HG02973 (cell line): ENCODE measurements at regions not wholly inside any gene's neighbourhood (a gene's known extent, or its start where the extent isn't known, plus 50 kb on each side); places are given as distances from the start of the nearest gene placed in this dataset.
"Not testable (repeated sequence)": the region's sequence is repeated elsewhere in the genome, so short reads cannot be mapped to it uniquely, and the experiment has no call there.

Experiments used
- ATAC-seq: cut with Tn5 transposase; IDR thresholded peaks from one replicate; pipeline ENCODE4 v1.9.1; 2021; ENCODE audit warnings: moderate library complexity; ENCODE audit not compliant: unreplicated experiment

DNA sequence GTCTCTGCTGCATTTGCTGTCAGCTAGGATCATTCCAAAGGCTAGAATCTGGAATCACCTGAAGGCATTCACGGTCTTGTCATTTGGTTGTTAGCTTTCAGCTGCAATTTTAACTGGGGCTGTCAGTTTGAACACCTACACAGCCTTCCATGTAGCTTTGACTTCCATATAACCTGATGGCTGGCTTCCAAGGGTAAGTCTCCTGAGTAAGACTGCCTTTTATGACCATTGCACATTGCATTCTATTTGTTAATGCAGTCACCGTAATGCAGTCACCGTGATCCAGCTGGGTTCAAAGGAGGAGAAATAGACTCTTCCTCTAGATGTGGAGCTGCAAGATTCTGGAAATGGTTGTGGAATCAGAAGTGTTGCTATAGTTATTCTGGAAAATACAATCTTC is 1284.2 kb downstream of the ADGRL3 start:
- ATAC-seq, result no peak

DNA sequence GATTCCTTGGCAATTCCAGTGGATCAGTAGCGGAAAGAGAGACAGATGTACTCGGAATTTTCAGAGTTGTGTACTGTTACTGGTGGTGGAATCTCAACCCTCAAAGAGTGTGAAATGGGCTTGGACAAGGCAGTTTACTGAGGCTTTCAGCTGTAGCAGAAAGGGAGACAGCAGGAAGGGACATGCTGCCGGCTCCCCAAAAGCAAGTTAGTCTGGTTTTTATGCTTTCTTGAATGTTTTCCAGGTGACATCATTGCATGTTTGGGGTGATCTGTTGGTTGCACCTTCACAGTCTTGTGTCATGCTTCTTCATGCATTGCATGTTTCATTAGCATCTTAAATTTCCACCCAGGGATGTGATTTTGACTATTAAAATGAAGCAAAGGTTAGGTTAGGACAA is 1282.2 kb downstream of the ADGRL3 start:
- no peak for ATAC-seq

GRCh38 chr4:62475596-62475995 is 1275.5 kb downstream of the ADGRL3 start:
- no peak for ATAC-seq

GRCh38 chr4:62474802-62475201 is 1274.7 kb downstream of the ADGRL3 start:
- no peak for ATAC-seq

DNA sequence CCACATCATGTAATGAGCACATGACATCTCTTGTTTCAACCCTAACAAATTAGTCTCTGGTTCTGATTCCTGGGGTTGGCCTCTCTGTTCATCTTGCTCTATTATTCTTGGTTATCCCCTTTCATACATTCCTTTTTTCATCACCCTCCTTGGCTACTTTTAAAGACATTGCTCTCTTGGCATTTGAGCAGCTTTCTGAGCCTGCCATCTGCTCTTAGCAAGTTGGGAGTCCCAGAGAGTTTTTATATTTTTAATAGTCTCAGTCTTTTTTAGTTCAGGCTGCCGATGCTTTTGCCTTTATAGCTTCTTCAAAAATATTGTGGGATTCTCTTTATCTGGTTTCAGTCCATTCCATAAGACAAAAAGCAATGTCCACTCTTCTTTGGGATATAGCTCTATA is 1270.9 kb downstream of the ADGRL3 start:
- ATAC-seq, result no peak

GRCh38 chr4:62470421-62470983 is 1270.4 kb downstream of the ADGRL3 start:
- no peak for ATAC-seq

DNA sequence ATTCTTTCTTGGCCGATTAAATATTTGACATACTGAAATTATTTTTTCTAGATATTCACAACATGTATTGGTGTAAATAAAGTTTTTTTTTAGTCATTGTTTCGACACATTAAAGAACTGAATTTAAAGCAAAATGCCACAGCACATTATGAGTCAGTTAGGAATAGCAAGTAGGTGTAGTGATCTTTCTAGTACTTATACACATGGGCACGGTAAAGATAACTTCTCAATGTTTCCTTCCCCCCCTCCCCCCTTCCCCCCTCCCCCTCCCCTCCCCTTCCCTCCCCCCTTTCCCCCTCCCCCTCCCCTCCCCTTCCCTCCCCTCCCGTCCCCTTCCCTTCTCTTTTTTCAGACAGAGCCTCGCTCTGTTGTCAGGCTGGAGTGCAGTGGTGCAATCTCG is 1269.9 kb downstream of the ADGRL3 start:
- ATAC-seq, result no peak

- no peak for ATAC-seq
These were observed 1261.8 kb downstream of the ADGRL3 start for GRCh38 chr4:62461961-62462360.

DNA sequence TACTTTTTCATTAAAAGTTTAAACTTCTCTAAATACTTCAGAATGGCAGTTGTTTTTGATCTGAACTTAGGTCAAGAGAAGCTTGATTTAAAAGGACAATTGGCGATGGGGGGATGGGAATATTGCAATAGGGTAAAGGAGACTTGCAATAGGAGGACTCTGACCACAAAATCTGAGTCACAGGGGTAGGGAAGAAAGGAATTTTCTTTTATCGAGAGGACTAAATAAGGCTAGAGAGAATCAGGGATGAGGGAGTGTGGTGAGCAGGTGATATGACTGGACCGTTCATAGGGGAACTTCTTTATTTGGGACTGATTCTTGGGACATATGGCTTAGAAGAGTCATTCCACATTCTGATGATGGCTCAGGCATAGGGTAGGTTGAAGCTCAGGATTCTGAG is 1260.2 kb downstream of the ADGRL3 start:
- ATAC-seq, result no peak

DNA sequence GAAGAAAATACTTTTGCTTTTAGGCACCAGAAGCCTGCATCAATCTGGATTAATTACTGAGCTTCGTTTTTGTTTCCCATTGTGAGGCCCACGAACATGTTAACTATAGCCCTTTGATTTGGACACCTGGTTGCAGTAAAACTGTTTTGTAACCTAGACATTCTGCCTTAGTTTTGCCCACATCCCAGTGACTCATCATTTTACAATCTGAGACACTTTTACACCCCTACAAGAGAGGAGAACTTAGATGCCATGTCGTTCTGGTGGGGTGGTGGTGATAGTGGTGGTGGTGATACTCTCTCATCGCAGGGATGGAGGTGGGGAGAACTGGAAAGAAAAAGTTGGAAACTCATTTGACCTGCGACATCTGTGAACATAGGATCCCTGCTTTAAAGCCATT is 1257.2 kb downstream of the ADGRL3 start:
- ATAC-seq, result no peak

GRCh38 chr4:62455871-62456270 is 1255.7 kb downstream of the ADGRL3 start:
- ATAC-seq, result no peak

GRCh38 chr4:62454535-62454934 is 1254.4 kb downstream of the ADGRL3 start:
- ATAC-seq, result no peak

DNA sequence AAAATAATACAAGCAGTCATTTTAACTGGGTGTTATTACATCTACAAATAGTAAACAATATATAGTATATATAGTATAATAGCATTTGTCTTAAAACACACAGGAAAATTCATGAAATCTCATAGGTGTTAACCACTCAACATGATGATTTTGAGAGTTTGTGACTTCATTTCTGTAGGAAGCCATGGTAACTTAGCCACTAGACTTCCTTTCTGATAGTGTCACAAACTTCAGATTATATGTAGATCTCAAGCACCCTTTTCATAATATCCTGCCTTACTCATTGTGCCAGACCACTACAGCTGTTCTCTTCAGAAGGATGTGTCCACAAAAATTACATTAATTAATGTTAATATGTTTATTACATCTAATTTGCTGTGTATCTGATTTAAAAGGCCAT is 1250.6 kb downstream of the ADGRL3 start:
- no peak for ATAC-seq

- ATAC-seq, result no peak
These were observed 1249.4 kb downstream of the ADGRL3 start for GRCh38 chr4:62449538-62449937.

DNA sequence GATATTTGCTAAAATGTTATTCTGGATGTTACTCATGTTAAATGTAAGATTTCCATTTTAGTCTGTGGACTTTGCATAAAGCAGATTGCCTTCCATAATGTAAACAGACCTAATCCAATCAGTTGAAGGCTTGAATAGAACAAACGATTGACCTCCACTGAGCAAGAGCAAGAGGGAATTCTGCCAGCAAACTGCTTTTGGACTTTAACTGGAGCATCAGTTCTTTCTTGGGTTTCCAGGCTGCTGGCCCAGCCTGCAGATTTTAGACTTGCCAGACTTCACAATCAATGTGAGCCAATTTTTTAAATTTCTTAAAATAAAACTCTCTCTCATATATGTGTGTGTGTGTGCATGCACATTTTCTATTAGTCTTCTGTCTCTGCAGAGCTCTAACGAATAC is 1248.8 kb downstream of the ADGRL3 start:
- ATAC-seq, result no peak

DNA sequence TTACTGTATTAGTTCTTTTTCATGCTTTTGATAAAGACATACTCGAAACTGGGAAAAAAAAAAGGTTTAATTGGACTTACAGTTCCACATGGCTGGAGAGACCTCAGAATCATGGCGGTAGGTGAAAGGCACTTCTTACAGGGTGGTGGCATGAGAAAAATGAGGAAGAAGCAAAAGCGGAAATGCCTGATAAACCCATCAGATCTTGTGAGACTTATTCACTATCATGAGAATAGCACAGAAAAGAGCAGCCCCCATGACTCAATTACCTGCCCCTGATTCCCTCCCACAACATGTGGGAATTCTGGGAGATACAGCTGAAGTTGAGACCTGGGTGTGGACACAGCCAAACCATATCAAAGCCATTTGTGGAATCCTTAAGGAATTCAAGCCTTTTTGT is 1238.9 kb downstream of the ADGRL3 start:
- ATAC-seq, result no peak

DNA sequence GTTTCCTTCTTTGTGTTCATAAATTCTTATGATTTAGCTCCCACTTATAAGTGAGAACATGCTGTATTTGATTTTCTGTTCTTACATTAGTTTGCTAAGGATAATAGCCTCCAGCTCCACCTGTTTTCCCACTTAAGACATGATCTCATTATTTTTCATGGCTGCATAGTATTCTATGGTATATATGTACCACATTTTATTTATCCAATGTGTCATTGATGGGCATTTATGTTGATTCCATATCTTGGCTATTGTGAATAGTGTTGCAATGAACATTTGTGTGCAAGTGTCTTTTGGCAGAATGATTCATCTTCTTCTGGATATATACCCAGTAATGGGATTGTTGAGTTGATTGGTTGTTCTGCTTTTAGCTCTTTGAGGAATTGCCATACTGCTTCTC is 1234.8 kb downstream of the ADGRL3 start:
- ATAC-seq, result no peak

- not testable (repeated sequence) for ATAC-seq
These were observed 1231.5 kb downstream of the ADGRL3 start for GRCh38 chr4:62431513-62432231.

- no peak for ATAC-seq
These were observed 1229.2 kb downstream of the ADGRL3 start for GRCh38 chr4:62429297-62429696.

GRCh38 chr4:62415256-62415655 is 1215.1 kb downstream of the ADGRL3 start:
- no peak for ATAC-seq

DNA sequence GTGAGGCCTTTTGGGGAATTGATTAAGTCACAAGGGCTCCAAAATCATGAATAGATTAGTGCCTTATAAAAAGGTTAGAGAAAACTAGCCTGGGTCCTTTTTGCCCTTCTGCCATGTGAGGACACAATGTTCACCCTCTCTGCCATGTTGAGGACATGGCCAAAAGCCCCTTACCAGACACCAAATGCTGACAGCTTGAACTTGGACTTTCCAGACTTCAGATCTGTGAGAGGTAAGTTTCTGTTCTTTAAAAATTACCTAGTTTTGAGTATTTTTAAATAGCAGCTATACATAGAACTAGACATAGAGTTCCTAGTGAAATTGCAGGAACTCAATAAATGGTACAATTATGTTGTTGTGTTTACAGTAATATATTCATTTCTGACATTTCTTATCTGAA is 1214.4 kb downstream of the ADGRL3 start:
- ATAC-seq, result no peak

DNA sequence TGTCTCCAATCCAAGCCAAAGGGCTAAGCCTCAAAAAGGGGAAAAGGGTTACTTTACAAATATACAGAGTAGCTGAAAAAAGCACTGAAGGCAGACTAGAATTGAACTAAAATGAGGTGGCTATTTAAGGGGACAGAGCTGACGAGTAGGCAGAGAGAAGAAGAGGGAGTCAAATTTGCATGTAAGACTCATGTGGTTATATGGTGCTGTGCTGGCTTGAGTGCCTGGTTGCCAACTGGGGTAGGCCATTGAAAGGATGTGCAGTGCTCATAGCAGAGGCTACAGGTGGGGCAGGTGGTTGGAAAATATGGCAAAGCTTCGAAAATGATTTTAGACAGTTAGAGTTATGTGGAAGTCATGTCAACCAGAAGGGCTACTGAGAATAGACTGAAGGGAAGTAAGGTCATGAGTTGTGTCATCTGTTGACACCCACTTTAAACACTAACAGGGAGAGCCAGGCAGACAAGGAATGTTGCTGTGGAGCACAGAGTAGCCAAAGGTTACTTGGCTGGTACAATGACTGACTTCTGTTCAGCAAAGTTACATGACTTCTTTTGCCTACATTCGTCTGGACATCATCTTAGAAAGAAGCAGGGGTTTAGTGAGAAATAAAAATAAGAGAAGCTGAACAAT is 1210.4 kb downstream of the ADGRL3 start:
- ATAC-seq, result no peak

GRCh38 chr4:62408454-62408853 is 1208.3 kb downstream of the ADGRL3 start:
- ATAC-seq, result no peak
